ENCODE measurements at regions not wholly inside any gene's neighbourhood (a gene's known extent, or its start where the extent isn't known, plus 50 kb on each side); places are given as distances from the start of the nearest gene placed in this dataset.

DNA sequence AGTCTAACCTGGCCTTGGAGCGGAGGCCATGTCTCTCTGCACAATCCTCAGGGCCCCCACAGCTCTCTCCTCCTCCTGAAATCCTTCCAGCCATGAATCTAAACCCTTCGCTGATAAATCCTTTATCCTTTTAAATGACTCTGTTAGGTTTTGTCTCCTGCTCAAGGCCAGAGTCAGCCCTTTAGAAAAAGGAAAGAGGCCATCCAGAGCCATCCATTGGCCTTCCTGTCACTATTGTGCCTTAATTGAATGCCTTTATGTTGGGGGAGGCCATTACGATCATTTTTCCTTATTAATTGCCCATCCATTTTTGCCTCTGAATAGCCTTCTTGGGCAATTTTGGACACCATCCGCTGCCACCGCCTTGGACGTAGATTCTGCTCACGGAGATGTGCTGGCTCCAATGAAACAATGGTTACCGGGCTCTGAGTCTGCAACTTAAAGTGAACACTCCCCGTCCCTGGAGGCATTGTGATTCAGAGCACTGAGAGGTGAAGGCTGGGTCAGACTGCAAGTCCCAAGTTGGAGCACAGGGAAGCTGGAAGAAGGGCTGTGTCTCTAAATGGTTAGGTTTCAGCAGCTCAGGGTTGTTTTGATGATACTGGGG is 213.0 kb upstream of the E2F8 start:
- TF ChIP-seq CTCF (IDR thresholded peaks at IDR 0.05) (no peak), POLR2A (IDR thresholded peaks at IDR 0.05) (no peak)

Data from adrenal gland (tissue), 5 donors.